Neutrophil (primary cell): ENCODE measurements at regions not wholly inside any gene's neighbourhood (a gene's known extent, or its start where the extent isn't known, plus 50 kb on each side); places are given as distances from the start of the nearest gene placed in this dataset.

Experiments used
- H3K27ac ChIP-seq: fragments of 200-600 bp; sonication (generic); 2 replicates; pipeline ENCODE4 v1.5.1; 2016; ENCODE audit warnings: mild to moderate bottlenecking, moderate library complexity
- H3K27me3 ChIP-seq: fragments of 200-600 bp; sonication (generic); 2 replicates; pipeline ENCODE4 v1.6.0; 2016; ENCODE audit warnings: mild to moderate bottlenecking
- H3K36me3 ChIP-seq: fragments of 200-600 bp; sonication (generic); 2 replicates; pipeline ENCODE4 v1.5.1; 2017
- H3K4me1 ChIP-seq, 2 experiments: fragments of 200-600 bp in 1 of 2; sonication (generic) in 1 of 2; 1 replicate in 1 of 2; 2 replicates in 1 of 2; pipeline versions ENCODE4 v1.5.1 to v1.6.1; 2013 to 2016; ENCODE audit warnings: low read depth in 1 of 2, low read length in 1 of 2, mild to moderate bottlenecking in 1 of 2, moderate library complexity in 1 of 2; ENCODE audit not compliant: control insufficient read depth in 1 of 2, insufficient read depth in 1 of 2
- H3K4me3 ChIP-seq, 2 experiments: fragments of 200-600 bp in 1 of 2; sonication (generic) in 1 of 2; 1 replicate in 1 of 2; 2 replicates in 1 of 2; pipeline ENCODE4 v1.5.1; 2013 to 2016; ENCODE audit warnings: low read depth in 1 of 2, low read length in 1 of 2, mild to moderate bottlenecking in 1 of 2, moderate library complexity in 1 of 2
- H3K9me3 ChIP-seq: fragments of 200-600 bp; sonication (generic); 2 replicates; pipeline ENCODE4 v1.5.1; 2016
- TF ChIP-seq, protein P1 (sequence below): fragments of 200-600 bp; sonication (generic); IDR thresholded peaks from 2 replicates; pipeline ENCODE4 v1.5.1; 2016; ENCODE audit warnings: antibody characterized with exemption

DNA sequence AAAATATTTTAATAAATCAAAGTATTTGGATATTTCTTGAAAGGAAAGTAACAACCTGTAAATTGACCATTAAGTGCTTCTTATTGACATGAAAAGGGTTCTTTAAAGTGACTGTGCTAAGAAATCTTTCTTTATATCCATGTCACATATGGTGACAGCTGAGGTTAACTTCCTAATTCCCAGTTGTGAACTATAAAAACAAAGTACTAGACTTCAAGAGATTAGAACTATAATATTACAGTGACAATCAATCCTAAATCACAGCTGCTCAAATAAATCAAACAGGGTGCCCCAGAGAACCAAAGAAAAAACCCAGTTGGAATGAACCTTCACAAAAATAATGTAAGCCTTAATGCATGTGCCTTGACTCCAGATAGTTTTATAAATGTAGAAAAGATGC, 332.6 kb upstream of the PDE4D start:
- no peaks in the 10 kb centered on the region for H3K36me3 ChIP-seq
- no peaks in the 10 kb centered on the region for H3K9me3 ChIP-seq
- H3K27me3 ChIP-seq = no peaks in the 10 kb centered on the region
- no peak overlapping the region for H3K4me3 ChIP-seq
- peak overlapping the region; percentile 19 for H3K27ac ChIP-seq
- TF ChIP-seq, protein P1, sequence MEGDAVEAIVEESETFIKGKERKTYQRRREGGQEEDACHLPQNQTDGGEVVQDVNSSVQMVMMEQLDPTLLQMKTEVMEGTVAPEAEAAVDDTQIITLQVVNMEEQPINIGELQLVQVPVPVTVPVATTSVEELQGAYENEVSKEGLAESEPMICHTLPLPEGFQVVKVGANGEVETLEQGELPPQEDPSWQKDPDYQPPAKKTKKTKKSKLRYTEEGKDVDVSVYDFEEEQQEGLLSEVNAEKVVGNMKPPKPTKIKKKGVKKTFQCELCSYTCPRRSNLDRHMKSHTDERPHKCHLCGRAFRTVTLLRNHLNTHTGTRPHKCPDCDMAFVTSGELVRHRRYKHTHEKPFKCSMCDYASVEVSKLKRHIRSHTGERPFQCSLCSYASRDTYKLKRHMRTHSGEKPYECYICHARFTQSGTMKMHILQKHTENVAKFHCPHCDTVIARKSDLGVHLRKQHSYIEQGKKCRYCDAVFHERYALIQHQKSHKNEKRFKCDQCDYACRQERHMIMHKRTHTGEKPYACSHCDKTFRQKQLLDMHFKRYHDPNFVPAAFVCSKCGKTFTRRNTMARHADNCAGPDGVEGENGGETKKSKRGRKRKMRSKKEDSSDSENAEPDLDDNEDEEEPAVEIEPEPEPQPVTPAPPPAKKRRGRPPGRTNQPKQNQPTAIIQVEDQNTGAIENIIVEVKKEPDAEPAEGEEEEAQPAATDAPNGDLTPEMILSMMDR = no peak
- H3K4me1 ChIP-seq = peaks cover 27 to 43% of the 10 kb centered on the region in 2 experiments

DNA sequence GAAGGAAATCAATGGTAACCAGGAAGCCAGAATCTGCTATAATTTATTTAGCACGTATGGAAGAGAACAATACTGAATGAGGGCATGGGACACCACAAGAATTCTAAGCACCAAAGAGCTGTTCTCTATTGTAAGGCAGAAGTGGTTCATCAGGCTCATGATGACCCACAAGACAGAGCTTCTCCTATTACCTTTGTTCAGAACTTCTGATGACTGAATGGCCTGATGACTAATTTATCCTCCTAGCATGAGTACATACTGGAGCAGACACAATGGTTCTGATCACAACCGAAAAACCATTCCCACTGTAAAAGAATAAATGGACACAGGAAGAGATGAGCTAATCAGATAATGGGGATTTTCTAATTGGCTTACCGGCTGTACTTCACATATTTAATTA, 329.8 kb upstream of the PDE4D start:
- Histone ChIP-seq H3K4me1 (peaks cover 39 to 53% of the 10 kb centered on the region in 2 experiments), H3K9me3 (no peaks in the 10 kb centered on the region), H3K27ac (no peak overlapping the region), H3K36me3 (no peaks in the 10 kb centered on the region), H3K27me3 (no peaks in the 10 kb centered on the region), H3K4me3 (no peak overlapping the region)
- TF ChIP-seq, protein P1 = no peak

DNA sequence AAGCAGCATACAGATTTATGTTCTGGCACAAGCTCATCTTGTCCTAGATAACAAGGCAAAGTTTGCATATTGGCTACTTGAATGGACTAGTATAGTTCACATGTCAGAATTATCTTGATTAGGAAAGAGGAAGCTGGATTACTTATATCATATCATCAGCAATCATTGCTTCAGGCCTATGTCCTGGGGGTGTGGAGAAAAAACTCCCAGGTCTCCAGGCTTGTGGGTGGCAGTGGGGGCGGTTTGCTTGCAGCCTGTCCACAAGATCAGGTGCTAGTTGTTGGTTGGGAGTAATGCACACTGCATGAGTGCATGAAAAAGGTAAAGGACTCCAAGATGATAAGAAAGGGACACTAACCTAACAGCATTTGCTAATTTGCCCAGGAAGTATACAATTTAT, 326.4 kb upstream of the PDE4D start:
- H3K27ac ChIP-seq = peak overlapping the region; percentile 72
- no peaks in the 10 kb centered on the region for H3K9me3 ChIP-seq
- peak overlapping the region in 1 of 2 experiments; percentile 4 for H3K4me3 ChIP-seq
- no peaks in the 10 kb centered on the region for H3K27me3 ChIP-seq
- TF ChIP-seq, protein P1 = no peak
- no peaks in the 10 kb centered on the region for H3K36me3 ChIP-seq
- peaks cover 34 to 41% of the 10 kb centered on the region in 2 experiments for H3K4me1 ChIP-seq

DNA sequence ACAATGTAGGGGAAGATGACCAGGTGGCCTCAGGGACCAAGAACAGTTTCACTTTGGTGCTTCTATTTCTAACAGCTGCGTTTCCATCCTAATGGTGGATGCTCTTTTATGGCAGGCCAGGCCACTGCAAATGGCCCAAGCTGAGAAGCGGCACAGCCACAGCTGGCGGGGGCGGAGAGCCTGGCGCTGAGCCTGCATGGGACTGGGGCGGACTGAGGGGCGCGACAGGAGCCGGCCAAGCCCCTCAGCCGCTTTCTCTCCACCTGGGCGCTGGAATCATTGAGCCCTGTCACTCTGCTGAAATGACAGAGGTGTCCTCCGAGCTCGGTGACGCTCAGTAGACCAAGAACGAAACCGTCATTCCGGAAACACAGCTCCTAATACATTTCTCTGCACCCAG, 317.3 kb upstream of the PDE4D start:
- no peaks in the 10 kb centered on the region for H3K9me3 ChIP-seq
- H3K4me3 ChIP-seq = peak overlapping the region in 1 of 2 experiments; percentile 32
- H3K4me1 ChIP-seq = peaks cover 28 to 38% of the 10 kb centered on the region in 2 experiments
- no peaks in the 10 kb centered on the region for H3K27me3 ChIP-seq
- TF ChIP-seq, protein P1 = no peak
- peak overlapping the region; percentile 33 for H3K27ac ChIP-seq
- H3K36me3 ChIP-seq = no peaks in the 10 kb centered on the region

DNA sequence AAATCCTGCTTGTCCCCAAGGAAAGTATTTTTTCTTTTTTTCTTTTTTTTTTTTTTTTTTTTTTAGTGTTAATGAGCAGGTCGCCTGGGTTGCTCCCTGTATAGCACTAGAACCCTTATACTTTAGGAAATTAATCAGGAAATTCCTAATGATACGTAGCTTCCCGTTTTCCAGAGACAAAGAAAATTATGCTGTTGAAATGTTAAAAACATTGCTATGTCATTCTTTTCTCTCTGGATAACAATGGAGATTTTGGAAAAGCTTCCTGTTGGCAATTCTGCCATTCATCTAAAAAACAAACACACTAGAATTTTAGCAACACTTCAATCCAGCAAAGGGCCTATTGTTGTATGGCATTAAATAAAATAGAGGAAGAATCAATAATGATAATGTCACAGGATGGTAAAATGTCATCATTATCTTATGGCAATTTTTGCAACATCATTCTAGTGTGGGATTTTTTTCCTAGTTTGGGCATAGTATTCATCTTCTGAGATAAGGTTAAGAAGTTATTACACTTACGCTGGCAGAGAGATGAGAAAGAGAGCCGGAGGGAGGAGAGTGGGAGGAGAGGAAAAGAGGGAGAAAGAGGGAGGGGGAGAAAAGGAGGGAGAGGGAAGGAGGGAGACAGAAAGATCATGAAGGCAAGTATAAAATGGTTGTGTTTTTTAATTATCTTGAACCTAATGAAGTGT, 315.8 kb upstream of the PDE4D start:
- TF ChIP-seq, protein P1 = no peak
- no peak overlapping the region for H3K27ac ChIP-seq

More for the DNA sequence above, 315.8 kb upstream of the PDE4D start:
- Histone ChIP-seq H3K36me3 (no peaks in the 10 kb centered on the region), H3K4me3 (no peak overlapping the region), H3K4me1 (peaks cover 28 to 39% of the 10 kb centered on the region in 2 experiments), H3K9me3 (no peaks in the 10 kb centered on the region), H3K27me3 (no peaks in the 10 kb centered on the region)
